Vagina (tissue), 2 donors: ENCODE measurements at regions not wholly inside any gene's neighbourhood (a gene's known extent, or its start where the extent isn't known, plus 50 kb on each side); places are given as distances from the start of the nearest gene placed in this dataset.

Experiments used
- POLR2A ChIP-seq, 2 donors: fragments of 450-650 bp; IDR thresholded peaks; one replicate each; pipeline ENCODE4 v1.6.1; 2017; ENCODE audit warnings: antibody characterized with exemption in 2 of 2, mild to moderate bottlenecking in 2 of 2, moderate library complexity in 2 of 2
- TF ChIP-seq, protein P1 (sequence below), 3 experiments: fragments of 450-650 bp in 2 of 3; fragments of 200-600 bp in 1 of 3; sonication (generic) in 1 of 3; IDR thresholded peaks; one replicate each; pipeline ENCODE4 v1.5.1; 2017 to 2019; ENCODE audit warnings: antibody characterized with exemption in 3 of 3, mild to moderate bottlenecking in 2 of 3, moderate library complexity in 2 of 3

DNA sequence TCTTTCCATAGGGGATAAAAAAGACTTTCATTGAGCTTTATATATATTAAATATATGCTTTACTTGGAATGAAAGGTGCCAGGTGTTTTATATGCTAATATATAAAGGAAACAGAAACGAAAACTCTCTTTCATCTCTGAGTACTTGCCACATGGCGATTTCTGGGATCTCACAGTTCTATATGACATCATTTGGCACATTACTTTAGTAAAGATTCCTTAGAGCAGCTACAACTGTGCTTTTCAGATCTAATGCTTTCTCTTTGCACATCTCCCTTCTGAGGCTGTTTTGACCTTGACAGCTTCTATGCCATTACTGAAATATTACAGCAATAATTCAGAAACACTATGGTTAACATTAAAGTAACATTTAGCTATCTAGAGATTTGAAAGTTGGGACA lies 1082.9 kb upstream of the CDH2 start:
- TF ChIP-seq, protein P1, sequence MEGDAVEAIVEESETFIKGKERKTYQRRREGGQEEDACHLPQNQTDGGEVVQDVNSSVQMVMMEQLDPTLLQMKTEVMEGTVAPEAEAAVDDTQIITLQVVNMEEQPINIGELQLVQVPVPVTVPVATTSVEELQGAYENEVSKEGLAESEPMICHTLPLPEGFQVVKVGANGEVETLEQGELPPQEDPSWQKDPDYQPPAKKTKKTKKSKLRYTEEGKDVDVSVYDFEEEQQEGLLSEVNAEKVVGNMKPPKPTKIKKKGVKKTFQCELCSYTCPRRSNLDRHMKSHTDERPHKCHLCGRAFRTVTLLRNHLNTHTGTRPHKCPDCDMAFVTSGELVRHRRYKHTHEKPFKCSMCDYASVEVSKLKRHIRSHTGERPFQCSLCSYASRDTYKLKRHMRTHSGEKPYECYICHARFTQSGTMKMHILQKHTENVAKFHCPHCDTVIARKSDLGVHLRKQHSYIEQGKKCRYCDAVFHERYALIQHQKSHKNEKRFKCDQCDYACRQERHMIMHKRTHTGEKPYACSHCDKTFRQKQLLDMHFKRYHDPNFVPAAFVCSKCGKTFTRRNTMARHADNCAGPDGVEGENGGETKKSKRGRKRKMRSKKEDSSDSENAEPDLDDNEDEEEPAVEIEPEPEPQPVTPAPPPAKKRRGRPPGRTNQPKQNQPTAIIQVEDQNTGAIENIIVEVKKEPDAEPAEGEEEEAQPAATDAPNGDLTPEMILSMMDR (IDR thresholded peaks at IDR 0.05): no peak
- no peak for TF ChIP-seq POLR2A (IDR thresholded peaks at IDR 0.05)
